IMR-90 (cell line): ENCODE measurements at regions not wholly inside any gene's neighbourhood (a gene's known extent, or its start where the extent isn't known, plus 50 kb on each side); places are given as distances from the start of the nearest gene placed in this dataset.

Source experiments
- ATAC-seq: fragments of 200-7000 bp; cut with Tn5 transposase; 2 replicates; pipeline ENCODE4 v1.9.1; 2020; ENCODE audit warnings: low read depth, mild to moderate bottlenecking, moderate library complexity
- BruUV-seq: library from RNA; stranded (reverse); fragments of 400-500 nt; replicated peaks from 2 replicates; lab custom pipeline; 2021; lab: Mats Ljungman, UMichigan
- CTCF ChIA-PET: fragments of 300-600 bp; formaldehyde crosslinking; extraction: SDS; loops from one replicate; lab custom pipeline; 2021; ENCODE audit warnings: antibody characterized with exemption; lab: Yijun Ruan, JAX
- POLR2A ChIA-PET: fragments of 300-600 bp; sonication (Branson Sonifier 250); formaldehyde crosslinking; loops from one replicate; lab custom pipeline; 2022; ENCODE audit warnings: antibody characterized with exemption; ENCODE audit not compliant: unreplicated experiment; lab: Charles Lee
- DNase-seq: peaks from one replicate; pipeline ENCODE4 v3.0.0; 2013
- H2AFZ ChIP-seq: replicated peaks from 2 replicates; pipeline ENCODE3; 2013; ENCODE audit warnings: low read length, mild to moderate bottlenecking; ENCODE audit not compliant: poor library complexity
- H2AK5ac ChIP-seq: 2 replicates; pipeline ENCODE4 v1.6.1; 2013; ENCODE audit warnings: low read depth, low read length, inconsistent platforms
- H2AK9ac ChIP-seq: replicated peaks from 2 replicates; pipeline ENCODE3; 2013; ENCODE audit warnings: mild to moderate bottlenecking, low read depth, low read length, moderate library complexity; ENCODE audit not compliant: poor library complexity
- H2BK120ac ChIP-seq: 2 replicates; pipeline ENCODE4 v1.6.1; 2013; ENCODE audit warnings: low read depth, low read length, inconsistent platforms
- H2BK15ac ChIP-seq: 3 replicates; pipeline ENCODE4 v1.6.1; 2013; ENCODE audit warnings: low read depth, low read length, inconsistent platforms
- H2BK20ac ChIP-seq: 2 replicates; pipeline ENCODE4 v1.6.1; 2013; ENCODE audit warnings: low read depth, mild to moderate bottlenecking, inconsistent platforms, low read length, moderate library complexity
- H2BK5ac ChIP-seq: 2 replicates; pipeline ENCODE4 v1.6.1; 2013; ENCODE audit warnings: mild to moderate bottlenecking, low read depth, low read length, inconsistent platforms; ENCODE audit not compliant: poor library complexity, severe bottlenecking
- H3K14ac ChIP-seq: replicated peaks from 2 replicates; pipeline ENCODE4 v1.6.1; 2013; ENCODE audit warnings: low read depth, low read length, inconsistent platforms
- H3K18ac ChIP-seq: 2 replicates; pipeline ENCODE4 v1.6.1; 2013; ENCODE audit warnings: low read depth, low read length, control low read depth
- H3K23ac ChIP-seq: 2 replicates; pipeline ENCODE4 v1.6.1; 2013; ENCODE audit warnings: low read depth, low read length, inconsistent platforms
- H3K27ac ChIP-seq: 2 replicates; pipeline ENCODE4 v1.5.1; 2013; ENCODE audit warnings: mild to moderate bottlenecking, control low read depth, low read length; ENCODE audit not compliant: insufficient read depth
- H3K27me3 ChIP-seq: 2 replicates; pipeline ENCODE4 v1.6.1; 2013; ENCODE audit warnings: low read length; ENCODE audit not compliant: control insufficient read depth, insufficient read depth
- H3K36me3 ChIP-seq: 2 replicates; pipeline ENCODE4 v1.6.1; 2013; ENCODE audit warnings: low read length, mixed read lengths; ENCODE audit not compliant: control insufficient read depth, insufficient read depth
- H3K4ac ChIP-seq: 2 replicates; pipeline ENCODE4 v1.6.1; 2013; ENCODE audit warnings: low read depth, low read length, inconsistent platforms
- H3K4me1 ChIP-seq: 2 replicates; pipeline ENCODE4 v1.6.1; 2013; ENCODE audit warnings: low read length, mixed read lengths; ENCODE audit not compliant: control insufficient read depth, insufficient read depth
- H3K4me2 ChIP-seq: 2 replicates; pipeline ENCODE4 v1.6.1; 2013; ENCODE audit warnings: low read depth, mild to moderate bottlenecking, control low read depth, low read length, moderate library complexity
- H3K4me3 ChIP-seq: 2 replicates; pipeline ENCODE4 v1.5.1; 2013; ENCODE audit warnings: low read depth, mild to moderate bottlenecking, control low read depth, low read length, moderate library complexity; ENCODE audit not compliant: insufficient read depth
- H3K56ac ChIP-seq: 2 replicates; pipeline ENCODE4 v1.6.1; 2013; ENCODE audit warnings: low read length, inconsistent platforms; ENCODE audit not compliant: insufficient read depth; ENCODE audit errors: extremely low read depth
- H3K79me1 ChIP-seq, 2 experiments: 2 replicates each; pipeline ENCODE4 v1.6.1; 2013; ENCODE audit warnings: low read length in 2 of 2, inconsistent platforms in 1 of 2, low read depth in 1 of 2
- H3K9ac ChIP-seq: 2 replicates; pipeline ENCODE4 v1.6.1; 2013; ENCODE audit warnings: low read depth, low read length, control low read depth
- H3K9me1 ChIP-seq: 2 replicates; pipeline ENCODE4 v1.6.1; 2013; ENCODE audit warnings: low read length, inconsistent platforms; ENCODE audit not compliant: insufficient read depth
- H3K9me3 ChIP-seq: 2 replicates; pipeline ENCODE4 v1.6.1; 2013; ENCODE audit warnings: low read length; ENCODE audit not compliant: control insufficient read depth, insufficient read depth
- H4K20me1 ChIP-seq: 2 replicates; pipeline ENCODE4 v1.6.1; 2013; ENCODE audit warnings: low read length, inconsistent platforms; ENCODE audit not compliant: insufficient read depth
- H4K5ac ChIP-seq: 2 replicates; pipeline ENCODE4 v1.6.1; 2013; ENCODE audit warnings: mild to moderate bottlenecking, low read depth, low read length, control low read depth
- H4K8ac ChIP-seq, 2 experiments: 2 replicates each; pipeline ENCODE4 v1.6.1; 2013; ENCODE audit warnings: low read depth in 2 of 2, low read length in 2 of 2, control low read depth in 1 of 2, inconsistent platforms in 1 of 2
- H4K91ac ChIP-seq: 2 replicates; pipeline ENCODE4 v1.6.1; 2013; ENCODE audit warnings: low read depth, low read length, inconsistent platforms; ENCODE audit not compliant: insufficient read depth
- NFE2L2 ChIP-seq: fragments of 150-350 bp; IDR thresholded peaks from 2 replicates; pipeline ENCODE4 v1.6.1; 2016; ENCODE audit warnings: low read depth, mild to moderate bottlenecking, low read length
- POLR2A ChIP-seq: IDR thresholded peaks from 2 replicates; pipeline ENCODE4 v1.6.1; 2012; ENCODE audit warnings: mild to moderate bottlenecking, low read depth, low read length
- WGBS, 2 experiments: methylation state at CpG; one replicate each; pipeline versions ENCODE4 v1.1.5 to v1.1.7; 2013; ENCODE audit warnings: missing lambda C conversion rate in 2 of 2; ENCODE audit not compliant: insufficient read length in 1 of 2; ENCODE audit errors: extremely low coverage in 2 of 2; 5-methylcytosine and 5-hydroxymethylcytosine counted together
- dilution Hi-C: fragments of 300-500 bp; cut with HindIII; formaldehyde crosslinking; loops from one replicate; pipeline ENCODE4 v1.14.3; 2018; ENCODE audit warnings: low sequenced_read_pairs; ENCODE audit not compliant: unreplicated experiment
- in situ Hi-C: fragments of 300-500 bp; cut with MboI; formaldehyde crosslinking; loops from 3 replicates; pipeline ENCODE4 v1.14.3; 2019; ENCODE audit warnings: low sequenced_read_pairs, inconsistent platforms, mixed read lengths
- intact Hi-C: fragments of 100-400 bp; cut with micrococcal nuclease; formaldehyde crosslinking; loops from 2 replicates; pipeline ENCODE4 v1.10.0; 2022
- TF ChIP-seq, protein P1 (sequence below): fragments of 150-350 bp; IDR thresholded peaks from 2 replicates; pipeline ENCODE4 v1.6.1; 2017; ENCODE audit warnings: mild to moderate bottlenecking, antibody characterized with exemption, low read length, low read depth

- no peak overlapping the region for H4K8ac ChIP-seq
- H2AFZ ChIP-seq: no peak overlapping the region
- no peak overlapping the region for H2BK5ac ChIP-seq
- no peaks in the 10 kb centered on the region for H3K36me3 ChIP-seq
- H3K9me1 ChIP-seq: no peaks in the 10 kb centered on the region
- no peak overlapping the region for H2AK9ac ChIP-seq
- H3K4me2 ChIP-seq: no peak overlapping the region
- no peak overlapping the region for H3K56ac ChIP-seq
- H4K91ac ChIP-seq: no peak overlapping the region
- no peak overlapping the region for H3K27ac ChIP-seq
- H3K9me3 ChIP-seq: no peaks in the 10 kb centered on the region; the same call in 1 of the 2 replicates
- no peak overlapping the region for H2BK15ac ChIP-seq
- no peak overlapping the region for H2BK120ac ChIP-seq
- H3K18ac ChIP-seq: no peak overlapping the region
- H2AK5ac ChIP-seq: no peak overlapping the region
- ChIA-PET POLR2A (no interaction called here), CTCF (no interaction called here)
- H3K4ac ChIP-seq: no peak overlapping the region
- H3K14ac ChIP-seq: no peak overlapping the region
- no peak overlapping the region for H3K4me3 ChIP-seq
- in situ Hi-C loops (no loop called here), intact Hi-C loops (no loop called here), dilution Hi-C loops (no loop called here)
- ATAC-seq (no peak), DNase-seq (no peak)
- no peak overlapping the region for H3K23ac ChIP-seq
- BruUV-seq: no TSS peak
- no CpG with 5 or more reads among the region's 4 CpGs for WGBS, 2 experiments
- H4K5ac ChIP-seq: no peak overlapping the region
- no peak overlapping the region for H3K9ac ChIP-seq
- no peaks in the 10 kb centered on the region for H3K4me1 ChIP-seq
- no peaks in the 10 kb centered on the region for H3K79me1 ChIP-seq
- TF ChIP-seq POLR2A (no peak), NFE2L2 (no peak)
- TF ChIP-seq, protein P1, sequence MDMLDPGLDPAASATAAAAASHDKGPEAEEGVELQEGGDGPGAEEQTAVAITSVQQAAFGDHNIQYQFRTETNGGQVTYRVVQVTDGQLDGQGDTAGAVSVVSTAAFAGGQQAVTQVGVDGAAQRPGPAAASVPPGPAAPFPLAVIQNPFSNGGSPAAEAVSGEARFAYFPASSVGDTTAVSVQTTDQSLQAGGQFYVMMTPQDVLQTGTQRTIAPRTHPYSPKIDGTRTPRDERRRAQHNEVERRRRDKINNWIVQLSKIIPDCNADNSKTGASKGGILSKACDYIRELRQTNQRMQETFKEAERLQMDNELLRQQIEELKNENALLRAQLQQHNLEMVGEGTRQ: no peak
- no peaks in the 10 kb centered on the region for H3K27me3 ChIP-seq
- H4K20me1 ChIP-seq: no peaks in the 10 kb centered on the region
- H2BK20ac ChIP-seq: no peak overlapping the region
Measured at GRCh38 chr1:208465786-208466590, 221.8 kb upstream of the PLXNA2 start.
